Prostate gland (tissue), 2 donors: ENCODE measurements at regions not wholly inside any gene's neighbourhood (a gene's known extent, or its start where the extent isn't known, plus 50 kb on each side); places are given as distances from the start of the nearest gene placed in this dataset.

ENCODE experiments used
- POLR2A ChIP-seq: fragments of 450-650 bp; IDR thresholded peaks from one replicate; pipeline ENCODE4 v1.6.1; 2016; ENCODE audit warnings: antibody characterized with exemption, mild to moderate bottlenecking
- POLR2AphosphoS5 ChIP-seq: sonication (generic); formaldehyde crosslinking; IDR thresholded peaks from one replicate; pipeline ENCODE4 v1.6.1; 2017; ENCODE audit warnings: antibody characterized with exemption
- TF ChIP-seq, protein P1 (sequence below), 4 experiments: fragments of 200-600 bp in 2 of 4; fragments of 450-650 bp in 2 of 4; sonication (generic) in 2 of 4; IDR thresholded peaks; 1 replicate in 3 of 4; 2 replicates in 1 of 4; pipeline ENCODE4 v1.5.1; 2016 to 2019; ENCODE audit warnings: antibody characterized with exemption in 4 of 4, mild to moderate bottlenecking in 2 of 4, moderate library complexity in 2 of 4

DNA sequence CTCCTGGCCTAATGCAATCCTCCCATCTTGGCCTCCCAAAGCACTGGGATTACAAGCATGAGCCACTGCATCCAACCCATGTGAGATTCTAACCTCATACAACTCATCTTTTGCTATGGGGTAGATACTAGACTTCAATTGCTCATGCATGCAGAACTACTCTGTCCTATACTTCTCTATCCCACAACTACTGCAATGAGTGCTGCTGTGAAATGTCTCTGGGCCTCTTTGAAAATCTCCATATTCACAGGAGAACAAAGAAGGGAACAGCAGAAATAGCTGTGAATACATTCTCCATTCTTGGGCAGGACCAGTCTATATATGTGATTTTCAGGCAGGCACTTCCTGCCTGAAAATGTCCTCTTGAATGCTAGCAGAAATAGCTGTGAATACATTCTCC is 220.7 kb upstream of the GRIP1 start:
- TF ChIP-seq, protein P1, sequence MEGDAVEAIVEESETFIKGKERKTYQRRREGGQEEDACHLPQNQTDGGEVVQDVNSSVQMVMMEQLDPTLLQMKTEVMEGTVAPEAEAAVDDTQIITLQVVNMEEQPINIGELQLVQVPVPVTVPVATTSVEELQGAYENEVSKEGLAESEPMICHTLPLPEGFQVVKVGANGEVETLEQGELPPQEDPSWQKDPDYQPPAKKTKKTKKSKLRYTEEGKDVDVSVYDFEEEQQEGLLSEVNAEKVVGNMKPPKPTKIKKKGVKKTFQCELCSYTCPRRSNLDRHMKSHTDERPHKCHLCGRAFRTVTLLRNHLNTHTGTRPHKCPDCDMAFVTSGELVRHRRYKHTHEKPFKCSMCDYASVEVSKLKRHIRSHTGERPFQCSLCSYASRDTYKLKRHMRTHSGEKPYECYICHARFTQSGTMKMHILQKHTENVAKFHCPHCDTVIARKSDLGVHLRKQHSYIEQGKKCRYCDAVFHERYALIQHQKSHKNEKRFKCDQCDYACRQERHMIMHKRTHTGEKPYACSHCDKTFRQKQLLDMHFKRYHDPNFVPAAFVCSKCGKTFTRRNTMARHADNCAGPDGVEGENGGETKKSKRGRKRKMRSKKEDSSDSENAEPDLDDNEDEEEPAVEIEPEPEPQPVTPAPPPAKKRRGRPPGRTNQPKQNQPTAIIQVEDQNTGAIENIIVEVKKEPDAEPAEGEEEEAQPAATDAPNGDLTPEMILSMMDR (IDR thresholded peaks at IDR 0.05): no peak
- TF ChIP-seq POLR2A (no peak), POLR2AphosphoS5 (no peak)
